GM12891 (cell line): ENCODE measurements at regions not wholly inside any gene's neighbourhood (a gene's known extent, or its start where the extent isn't known, plus 50 kb on each side); places are given as distances from the start of the nearest gene placed in this dataset.

Experiments
- PAX5 ChIP-seq: IDR thresholded peaks from 2 replicates; pipeline ENCODE4 v1.6.1; 2011; ENCODE audit warnings: low read length, moderate library complexity, mild to moderate bottlenecking; ENCODE audit not compliant: insufficient read depth, severe bottlenecking
- POLR2A ChIP-seq: IDR thresholded peaks from 2 replicates; pipeline ENCODE4 v1.6.1; 2011; ENCODE audit warnings: low read depth, low read length, control low read depth
- POLR2AphosphoS5 ChIP-seq: IDR thresholded peaks from 2 replicates; pipeline ENCODE4 v1.6.1; 2011; ENCODE audit warnings: low read depth, low read length, control low read depth
- TAF1 ChIP-seq: IDR thresholded peaks from 2 replicates; pipeline ENCODE4 v1.6.1; 2011; ENCODE audit warnings: low read depth, low read length, control low read depth

DNA sequence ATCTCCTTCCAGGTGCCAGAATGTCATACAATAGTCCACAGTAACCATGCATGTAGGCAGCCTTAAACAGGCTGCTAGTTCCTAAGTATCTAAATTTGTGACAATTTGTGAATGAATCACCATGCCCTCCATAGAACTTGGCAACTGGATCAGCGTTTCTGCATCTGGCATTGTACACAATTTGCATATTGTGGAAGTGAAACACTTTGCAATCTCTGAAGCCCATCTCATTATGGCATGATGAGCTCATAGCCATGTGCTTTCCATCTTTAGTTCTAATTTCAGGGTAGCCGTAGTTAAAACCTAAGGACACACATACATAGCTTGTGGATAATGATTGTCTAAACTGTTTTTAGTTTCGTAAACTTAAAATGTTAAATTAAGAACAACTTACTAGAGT lies 573.6 kb downstream of the PPP4R3C start:
- TF ChIP-seq PAX5 = no peak
- TF ChIP-seq POLR2A = no peak
- TF ChIP-seq POLR2AphosphoS5 = no peak
- TF ChIP-seq TAF1 = no peak
